Ammon's horn (tissue), 1 donor: ENCODE measurements at regions not wholly inside any gene's neighbourhood (a gene's known extent, or its start where the extent isn't known, plus 50 kb on each side); places are given as distances from the start of the nearest gene placed in this dataset.
A peak's percentile ranks its signal among the peaks of the same experiment; 100 is the strongest.

ENCODE experiments used
- DNase-seq: peaks from one replicate; pipeline ENCODE4 v3.0.0-alpha.2; 2016; ENCODE audit warnings: low spot score

GRCh38 chr18:23342506-23342905, 110.6 kb upstream of the RIOK3 start:
- DNase-seq, result no peak

GRCh38 chr18:23350188-23350587, 102.9 kb upstream of the RIOK3 start:
- DNase-seq, result no peak

- no peak for DNase-seq
These were observed 101.6 kb upstream of the RIOK3 start for GRCh38 chr18:23351521-23351920.

- no peak for DNase-seq
These were observed 101.0 kb upstream of the RIOK3 start for GRCh38 chr18:23352042-23352441.

GRCh38 chr18:23353459-23353858, 99.6 kb upstream of the RIOK3 start:
- no peak for DNase-seq

GRCh38 chr18:23354625-23355024, 98.5 kb upstream of the RIOK3 start:
- DNase-seq, result no peak

GRCh38 chr18:23355206-23355605, 97.9 kb upstream of the RIOK3 start:
- DNase-seq, result peak; percentile 63

GRCh38 chr18:23356424-23356823, 96.7 kb upstream of the RIOK3 start:
- no peak for DNase-seq

- no peak for DNase-seq
These were observed 96.0 kb upstream of the RIOK3 start for GRCh38 chr18:23356915-23357601.

- peak; percentile 76 for DNase-seq
These were observed 95.0 kb upstream of the RIOK3 start for GRCh38 chr18:23357996-23358594.

- no peak for DNase-seq
These were observed 93.7 kb upstream of the RIOK3 start for GRCh38 chr18:23359421-23359820.

- DNase-seq, result no peak
These were observed 89.1 kb upstream of the RIOK3 start for GRCh38 chr18:23363865-23364570.

- DNase-seq, result no peak
These were observed 87.5 kb upstream of the RIOK3 start for GRCh38 chr18:23365602-23366001.

- DNase-seq, result peak; percentile 63
These were observed 83.8 kb upstream of the RIOK3 start for GRCh38 chr18:23369266-23369665.

- DNase-seq, result no peak
These were observed 79.5 kb upstream of the RIOK3 start for GRCh38 chr18:23373570-23373969.

- no peak for DNase-seq
These were observed 75.3 kb upstream of the RIOK3 start for GRCh38 chr18:23377669-23378301.

GRCh38 chr18:23378302-23378686, 74.8 kb upstream of the RIOK3 start:
- DNase-seq, result no peak

GRCh38 chr18:23380001-23380550, 73.0 kb upstream of the RIOK3 start:
- no peak for DNase-seq

- no peak for DNase-seq
These were observed 72.3 kb upstream of the RIOK3 start for GRCh38 chr18:23380817-23381216.

- no peak for DNase-seq
These were observed 69.6 kb upstream of the RIOK3 start for GRCh38 chr18:23383494-23383893.

- no peak for DNase-seq
These were observed 68.0 kb upstream of the RIOK3 start for GRCh38 chr18:23384778-23385736.
